HEK293 (cell line): ENCODE measurements at regions not wholly inside any gene's neighbourhood (a gene's known extent, or its start where the extent isn't known, plus 50 kb on each side); places are given as distances from the start of the nearest gene placed in this dataset.

Experiments used
- CTCF ChIA-PET: fragments of 350-600 bp; formaldehyde crosslinking; extraction: SDS; loops from one replicate; lab custom pipeline; 2021; ENCODE audit warnings: antibody characterized with exemption; lab: Yijun Ruan, JAX
- POLR2A ChIA-PET: fragments of 300-600 bp; formaldehyde crosslinking; extraction: SDS; loops from one replicate; lab custom pipeline; 2020; ENCODE audit warnings: antibody characterized with exemption, inconsistent platforms; lab: Yijun Ruan, JAX
- H3K27ac ChIP-seq: fragments of 200-500 bp; sonication (Bioruptor generic); 2 replicates; pipeline ENCODE4 v1.5.1; 2014; ENCODE audit warnings: low read depth, low read length, control low read depth, inconsistent platforms; ENCODE audit errors: extremely low read depth
- H3K36me3 ChIP-seq, 2 experiments: fragments of 200-500 bp in 1 of 2; sonication (Bioruptor generic) in 1 of 2; 1 replicate in 1 of 2; 2 replicates in 1 of 2; pipeline ENCODE4 v1.5.1; 2014 to 2017; ENCODE audit warnings: inconsistent platforms in 2 of 2, low read length in 2 of 2; ENCODE audit not compliant: control insufficient read depth in 2 of 2, insufficient read depth in 1 of 2
- H3K4me1 ChIP-seq: fragments of 200-500 bp; sonication (Bioruptor generic); 2 replicates; pipeline ENCODE4 v1.5.1; 2014; ENCODE audit warnings: mild to moderate bottlenecking, low read length, inconsistent platforms; ENCODE audit not compliant: control insufficient read depth, insufficient read depth
- H3K4me3 ChIP-seq: 2 replicates; pipeline ENCODE4 v1.5.1; 2011; ENCODE audit warnings: low read depth, mild to moderate bottlenecking, control low read depth, low read length, moderate library complexity
- H3K9me3 ChIP-seq: fragments of 200-500 bp; sonication (Bioruptor generic); 2 replicates; pipeline ENCODE4 v1.5.1; 2014; ENCODE audit warnings: low read depth, low read length, inconsistent platforms; ENCODE audit not compliant: control insufficient read depth, insufficient read depth
- CTCF ChIP-seq: fragments of 450-650 bp; formaldehyde crosslinking; IDR thresholded peaks from 2 replicates; pipeline ENCODE4 v1.5.1; 2016; ENCODE audit warnings: missing biosample characterization, missing genetic modification characterization
- EGR2 ChIP-seq: fragments of 450-650 bp; formaldehyde crosslinking; IDR thresholded peaks from 2 replicates; pipeline ENCODE4 v1.5.1; 2016; ENCODE audit warnings: low read depth, missing biosample characterization, missing genetic modification characterization
- GLIS2 ChIP-seq: fragments of 450-650 bp; formaldehyde crosslinking; IDR thresholded peaks from 2 replicates; pipeline ENCODE4 v1.5.1; 2016; ENCODE audit warnings: missing biosample characterization, missing genetic modification characterization
- KLF1 ChIP-seq: fragments of 450-650 bp; formaldehyde crosslinking; IDR thresholded peaks from 2 replicates; pipeline ENCODE4 v1.5.1; 2016; ENCODE audit warnings: missing biosample characterization, missing genetic modification characterization
- SETDB1 ChIP-seq: IDR thresholded peaks from one replicate; pipeline ENCODE4 v1.6.1; 2017; ENCODE audit warnings: mild to moderate bottlenecking, low read length, moderate library complexity, mixed read lengths; ENCODE audit not compliant: insufficient read length
- YY2 ChIP-seq: fragments of 450-650 bp; formaldehyde crosslinking; IDR thresholded peaks from 2 replicates; pipeline ENCODE4 v1.5.1; 2016; ENCODE audit warnings: missing biosample characterization, missing genetic modification characterization
- ZBTB44 ChIP-seq: fragments of 450-650 bp; IDR thresholded peaks from 2 replicates; pipeline ENCODE4 v1.5.1; 2018; ENCODE audit warnings: missing biosample characterization, mild to moderate bottlenecking, missing genetic modification characterization
- ZNF10 ChIP-seq: fragments of 450-650 bp; formaldehyde crosslinking; IDR thresholded peaks from 2 replicates; pipeline ENCODE4 v1.5.1; 2017; ENCODE audit warnings: missing biosample characterization, missing genetic modification characterization
- ZNF138 ChIP-seq: fragments of 450-650 bp; formaldehyde crosslinking; IDR thresholded peaks from 2 replicates; pipeline ENCODE4 v1.5.1; 2016; ENCODE audit warnings: missing biosample characterization, missing genetic modification characterization, borderline replicate concordance
- ZNF18 ChIP-seq: fragments of 450-650 bp; formaldehyde crosslinking; IDR thresholded peaks from 2 replicates; pipeline ENCODE4 v1.5.1; 2016; ENCODE audit warnings: missing biosample characterization, missing genetic modification characterization
- ZNF645 ChIP-seq: fragments of 450-650 bp; formaldehyde crosslinking; IDR thresholded peaks from 2 replicates; pipeline ENCODE4; 2016; ENCODE audit warnings: missing biosample characterization, missing genetic modification characterization
- ZNF660 ChIP-seq: fragments of 450-650 bp; IDR thresholded peaks from 2 replicates; pipeline ENCODE4 v1.5.1; 2018; ENCODE audit warnings: missing biosample characterization, mild to moderate bottlenecking, missing genetic modification characterization
- ZNF76 ChIP-seq: fragments of 450-650 bp; formaldehyde crosslinking; IDR thresholded peaks from 2 replicates; pipeline ENCODE4; 2016; ENCODE audit warnings: low read depth, missing biosample characterization, missing genetic modification characterization, borderline replicate concordance
- ZSCAN30 ChIP-seq: fragments of 450-650 bp; IDR thresholded peaks from 2 replicates; pipeline ENCODE4 v1.5.1; 2018; ENCODE audit warnings: missing biosample characterization, mild to moderate bottlenecking, missing genetic modification characterization, moderate library complexity
- ZXDB ChIP-seq: fragments of 450-650 bp; formaldehyde crosslinking; IDR thresholded peaks from 2 replicates; pipeline ENCODE4 v1.5.1; 2016; ENCODE audit warnings: missing biosample characterization, missing genetic modification characterization

GRCh38 chr14:106417224-106418049, 891.1 kb downstream of the TMEM121 start:
- Histone ChIP-seq H3K9me3 (peaks cover 5% of the 10 kb centered on the region), H3K36me3 (no peaks in the 10 kb centered on the region), H3K4me1 (no peaks in the 10 kb centered on the region), H3K4me3 (no peak overlapping the region), H3K27ac (no peak overlapping the region)
- ChIA-PET POLR2A (no interaction called here), CTCF (interaction anchor here (0.6 to 7.4 kb wide), 54 partner anchors 8 to 429 kb away, joined by 3 to 72 read pairs (median 4); no protein-coding TSS in a partner anchor)
- TF ChIP-seq SETDB1 (peak; percentile 67), ZNF660 (0 out of 2 replicates have a peak, but pooled peaks have one; percentile 66), ZBTB44 (no peak), CTCF (tag by site-specific recombination) (peak; percentile 87), GLIS2 (tag by site-specific recombination) (peak; percentile 43; the same call in 1 of the 2 replicates), EGR2 (tag by site-specific recombination) (no peak)

GRCh38 chr14:106419376-106419965, 893.1 kb downstream of the TMEM121 start:
- TF ChIP-seq ZXDB (tag by site-specific recombination): no peak
- TF ChIP-seq ZNF18 (tag by site-specific recombination): no peak
- TF ChIP-seq ZNF645 (tag by site-specific recombination): no peak
- TF ChIP-seq ZNF10 (tag by site-specific recombination): no peak
- no peak for TF ChIP-seq ZNF76
- TF ChIP-seq KLF1 (tag by site-specific recombination): no peak
- no peak for TF ChIP-seq ZSCAN30 (tag by site-specific recombination)
- TF ChIP-seq ZNF138: no peak
- no peak for TF ChIP-seq YY2 (tag by site-specific recombination)
- CTCF ChIA-PET: interaction anchor here (0.6 to 7.4 kb wide), 19 partner anchors 8 to 357 kb away, joined by 3 to 72 read pairs (median 5); no protein-coding TSS in a partner anchor
- no peaks in the 10 kb centered on the region for H3K4me1 ChIP-seq
- no peak overlapping the region for H3K27ac ChIP-seq
- H3K36me3 ChIP-seq: no peaks in the 10 kb centered on the region
- H3K9me3 ChIP-seq: peaks cover 5% of the 10 kb centered on the region
- POLR2A ChIA-PET: no interaction called here
- no peak overlapping the region for H3K4me3 ChIP-seq
